Endothelial cell of hepatic sinusoid (primary cell): ENCODE measurements at regions not wholly inside any gene's neighbourhood (a gene's known extent, or its start where the extent isn't known, plus 50 kb on each side); places are given as distances from the start of the nearest gene placed in this dataset.

Experiments used
- in situ Hi-C: cut with HindIII; loops from 2 replicates; pipeline ENCODE4 v1.10.0; 2017; ENCODE audit warnings: low sequenced_read_pairs

- in situ Hi-C loops, result no loop called here
Observed at GRCh38 chr11:10358696-10359095, 53.8 kb downstream of the ADM start.

- in situ Hi-C loops, result no loop called here
Observed at GRCh38 chr11:10359171-10359570, 54.3 kb downstream of the ADM start.

- in situ Hi-C loops, result no loop called here
Observed at GRCh38 chr11:10360835-10361234, 56.0 kb downstream of the ADM start.

GRCh38 chr11:10365045-10365444 lies 60.2 kb downstream of the ADM start:
- in situ Hi-C loops, result no loop called here

GRCh38 chr11:10366568-10367331 lies 61.9 kb downstream of the ADM start:
- in situ Hi-C loops, result no loop called here

- in situ Hi-C loops, result loop anchor here (5.0 kb wide), 1 partner anchor 50 kb away; no protein-coding TSS in a partner anchor
Observed at GRCh38 chr11:10371926-10372641, 67.2 kb downstream of the ADM start.

- in situ Hi-C loops, result loop anchor here (5.0 kb wide), 1 partner anchor 51 kb away; no protein-coding TSS in a partner anchor
Observed at GRCh38 chr11:10373340-10373739, 68.5 kb downstream of the ADM start.

- in situ Hi-C loops, result loop anchor here (5.0 kb wide), 1 partner anchor 52 kb away; no protein-coding TSS in a partner anchor
Observed at GRCh38 chr11:10373929-10374328, 69.1 kb downstream of the ADM start.

- in situ Hi-C loops, result loop anchor here (5.0 kb wide), 1 partner anchor 52 kb away; no protein-coding TSS in a partner anchor
Observed at GRCh38 chr11:10374386-10374785, 69.5 kb downstream of the ADM start.

- in situ Hi-C loops, result no loop called here
Observed at GRCh38 chr11:10375280-10375971, 70.6 kb downstream of the ADM start.

- in situ Hi-C loops, result no loop called here
Observed at GRCh38 chr11:10376061-10376460, 71.2 kb downstream of the ADM start.

- in situ Hi-C loops, result no loop called here
Observed at GRCh38 chr11:10377183-10377582, 72.3 kb downstream of the ADM start.

- in situ Hi-C loops, result no loop called here
Observed at GRCh38 chr11:10378362-10378761, 73.5 kb downstream of the ADM start.

GRCh38 chr11:10379022-10379421 lies 74.1 kb downstream of the ADM start:
- in situ Hi-C loops, result no loop called here

- in situ Hi-C loops, result no loop called here
Observed at GRCh38 chr11:10379426-10379825, 74.6 kb downstream of the ADM start.

- in situ Hi-C loops, result no loop called here
Observed at GRCh38 chr11:10379871-10380568, 75.0 kb upstream of the AMPD3 start.

GRCh38 chr11:10380921-10381320 lies 74.1 kb upstream of the AMPD3 start:
- in situ Hi-C loops, result no loop called here

GRCh38 chr11:10381736-10382135 lies 73.3 kb upstream of the AMPD3 start:
- in situ Hi-C loops, result no loop called here

GRCh38 chr11:10382518-10382917 lies 72.5 kb upstream of the AMPD3 start:
- in situ Hi-C loops, result no loop called here

- in situ Hi-C loops, result no loop called here
Observed at GRCh38 chr11:10385696-10386095, 69.4 kb upstream of the AMPD3 start.

- in situ Hi-C loops, result no loop called here
Observed at GRCh38 chr11:10386361-10386760, 68.7 kb upstream of the AMPD3 start.
